Ovary (tissue), 3 donors: ENCODE measurements at regions not wholly inside any gene's neighbourhood (a gene's known extent, or its start where the extent isn't known, plus 50 kb on each side); places are given as distances from the start of the nearest gene placed in this dataset.

Experiments
- POLR2A ChIP-seq: fragments of 450-650 bp; IDR thresholded peaks from one replicate; pipeline ENCODE4 v1.6.1; 2017; ENCODE audit warnings: antibody characterized with exemption, mild to moderate bottlenecking, moderate library complexity
- TF ChIP-seq, protein P1 (sequence below), 3 donors: fragments of 450-650 bp in 2 of 3; fragments of 200-600 bp in 1 of 3; IDR thresholded peaks; one replicate each; pipeline versions ENCODE4 v1.5.1 to v1.8.0; 2016 to 2022; ENCODE audit warnings: antibody characterized with exemption in 3 of 3, mild to moderate bottlenecking in 1 of 3
- donor health status: DM: no; HTN: no; CAD: no.

GRCh38 chr6:142617158-142617557, 315.4 kb downstream of the ADGRG6 start:
- TF ChIP-seq, protein P1, sequence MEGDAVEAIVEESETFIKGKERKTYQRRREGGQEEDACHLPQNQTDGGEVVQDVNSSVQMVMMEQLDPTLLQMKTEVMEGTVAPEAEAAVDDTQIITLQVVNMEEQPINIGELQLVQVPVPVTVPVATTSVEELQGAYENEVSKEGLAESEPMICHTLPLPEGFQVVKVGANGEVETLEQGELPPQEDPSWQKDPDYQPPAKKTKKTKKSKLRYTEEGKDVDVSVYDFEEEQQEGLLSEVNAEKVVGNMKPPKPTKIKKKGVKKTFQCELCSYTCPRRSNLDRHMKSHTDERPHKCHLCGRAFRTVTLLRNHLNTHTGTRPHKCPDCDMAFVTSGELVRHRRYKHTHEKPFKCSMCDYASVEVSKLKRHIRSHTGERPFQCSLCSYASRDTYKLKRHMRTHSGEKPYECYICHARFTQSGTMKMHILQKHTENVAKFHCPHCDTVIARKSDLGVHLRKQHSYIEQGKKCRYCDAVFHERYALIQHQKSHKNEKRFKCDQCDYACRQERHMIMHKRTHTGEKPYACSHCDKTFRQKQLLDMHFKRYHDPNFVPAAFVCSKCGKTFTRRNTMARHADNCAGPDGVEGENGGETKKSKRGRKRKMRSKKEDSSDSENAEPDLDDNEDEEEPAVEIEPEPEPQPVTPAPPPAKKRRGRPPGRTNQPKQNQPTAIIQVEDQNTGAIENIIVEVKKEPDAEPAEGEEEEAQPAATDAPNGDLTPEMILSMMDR (IDR thresholded peaks at IDR 0.05): no peak
- TF ChIP-seq POLR2A: no peak
